GM12878 (cell line): ENCODE measurements at regions not wholly inside any gene's neighbourhood (a gene's known extent, or its start where the extent isn't known, plus 50 kb on each side); places are given as distances from the start of the nearest gene placed in this dataset.

ENCODE experiments used
- ATF7 ChIP-seq: fragments of 450-650 bp; IDR thresholded peaks from 2 replicates; pipeline ENCODE4 v1.6.1; 2016; ENCODE audit warnings: low read depth, mild to moderate bottlenecking
- CTCF ChIP-seq, 3 experiments: IDR thresholded peaks in 2 of 3; conservative IDR thresholded peaks in 1 of 3; 2 replicates each; pipeline ENCODE4 v1.5.1; 2011; ENCODE audit warnings: low read depth in 3 of 3, low read length in 3 of 3, mild to moderate bottlenecking in 3 of 3, control low read depth in 2 of 3, moderate library complexity in 2 of 3, inconsistent platforms in 1 of 3, mixed read lengths in 1 of 3; ENCODE audit not compliant: control insufficient read depth in 2 of 3, insufficient read depth in 1 of 3; ENCODE audit errors: extremely low read depth in 1 of 3
- EGR1 ChIP-seq, 2 experiments: IDR thresholded peaks; 1 replicate in 1 of 2; 2 replicates in 1 of 2; pipeline ENCODE4 v1.6.1; 2011 to 2012; ENCODE audit warnings: low read depth in 2 of 2, low read length in 2 of 2, borderline replicate concordance in 1 of 2, mild to moderate bottlenecking in 1 of 2, moderate library complexity in 1 of 2
- GABPA ChIP-seq: IDR thresholded peaks from 2 replicates; pipeline ENCODE4 v1.6.1; 2014; ENCODE audit warnings: antibody characterized with exemption, low read depth, mild to moderate bottlenecking, inconsistent platforms
- GATAD2B ChIP-seq: fragments of 450-650 bp; conservative IDR thresholded peaks from 2 replicates; pipeline ENCODE4 v1.6.1; 2017; ENCODE audit warnings: low read depth, mild to moderate bottlenecking, moderate library complexity
- MAX ChIP-seq: IDR thresholded peaks from 2 replicates; pipeline ENCODE4 v1.6.1; 2012; ENCODE audit warnings: low read depth, low read length, improper control_type of control experiment
- POLR2AphosphoS5 ChIP-seq: IDR thresholded peaks from 2 replicates; pipeline ENCODE4 v1.6.1; 2011; ENCODE audit warnings: mild to moderate bottlenecking, low read length, inconsistent platforms
- SP1 ChIP-seq: IDR thresholded peaks from one replicate; pipeline ENCODE4 v1.6.1; 2011; ENCODE audit warnings: low read depth, low read length
- USF2 ChIP-seq: IDR thresholded peaks from 2 replicates; pipeline ENCODE4 v1.6.1; 2011; ENCODE audit warnings: low read depth, low read length, improper control_type of control experiment, borderline replicate concordance

GRCh38 chr14:83384253-83384652, 1850.6 kb upstream of the SEL1L start:
- TF ChIP-seq POLR2AphosphoS5: no peak
- no peak for TF ChIP-seq CTCF (IDR thresholded peaks at IDR 0.05 in 2 of 3, conservative IDR thresholded peaks at IDR 0.05 in 1 of 3; ENCODE audit: control insufficient read depth in 2 of 3, extremely low read depth in 1 of 3, insufficient read depth in 1 of 3, low read depth in 3 of 3, low read length in 3 of 3)
- no peak for TF ChIP-seq GATAD2B
- TF ChIP-seq EGR1 (IDR thresholded peaks at IDR 0.05; ENCODE audit: borderline replicate concordance in 1 of 2, low read depth in 2 of 2, low read length in 2 of 2): no peak
- no peak for TF ChIP-seq GABPA
- TF ChIP-seq SP1: no peak
- TF ChIP-seq ATF7: peak; percentile 60; the same call in 1 of the 2 replicates
- no peak for TF ChIP-seq USF2
- no peak for TF ChIP-seq MAX
